MM.1S (cell line): ENCODE measurements at regions not wholly inside any gene's neighbourhood (a gene's known extent, or its start where the extent isn't known, plus 50 kb on each side); places are given as distances from the start of the nearest gene placed in this dataset.

ENCODE experiments used
- CTCF ChIP-seq: fragments of 300-600 bp; sonication (generic); IDR thresholded peaks from 2 replicates; pipeline ENCODE4 v1.5.1; 2016; ENCODE audit warnings: antibody characterized with exemption, low read length, mixed read lengths
- EZH2 ChIP-seq: fragments of 300-600 bp; sonication (generic); optimal IDR thresholded peaks from 2 replicates; pipeline ENCODE3; 2017; ENCODE audit warnings: low read depth, mild to moderate bottlenecking, antibody characterized with exemption, low read length, mixed read lengths
- EZH2phosphoT487 ChIP-seq: fragments of 300-600 bp; sonication (generic); IDR thresholded peaks from 2 replicates; pipeline ENCODE4 v1.6.1; 2018; ENCODE audit warnings: antibody characterized with exemption, low read length

DNA sequence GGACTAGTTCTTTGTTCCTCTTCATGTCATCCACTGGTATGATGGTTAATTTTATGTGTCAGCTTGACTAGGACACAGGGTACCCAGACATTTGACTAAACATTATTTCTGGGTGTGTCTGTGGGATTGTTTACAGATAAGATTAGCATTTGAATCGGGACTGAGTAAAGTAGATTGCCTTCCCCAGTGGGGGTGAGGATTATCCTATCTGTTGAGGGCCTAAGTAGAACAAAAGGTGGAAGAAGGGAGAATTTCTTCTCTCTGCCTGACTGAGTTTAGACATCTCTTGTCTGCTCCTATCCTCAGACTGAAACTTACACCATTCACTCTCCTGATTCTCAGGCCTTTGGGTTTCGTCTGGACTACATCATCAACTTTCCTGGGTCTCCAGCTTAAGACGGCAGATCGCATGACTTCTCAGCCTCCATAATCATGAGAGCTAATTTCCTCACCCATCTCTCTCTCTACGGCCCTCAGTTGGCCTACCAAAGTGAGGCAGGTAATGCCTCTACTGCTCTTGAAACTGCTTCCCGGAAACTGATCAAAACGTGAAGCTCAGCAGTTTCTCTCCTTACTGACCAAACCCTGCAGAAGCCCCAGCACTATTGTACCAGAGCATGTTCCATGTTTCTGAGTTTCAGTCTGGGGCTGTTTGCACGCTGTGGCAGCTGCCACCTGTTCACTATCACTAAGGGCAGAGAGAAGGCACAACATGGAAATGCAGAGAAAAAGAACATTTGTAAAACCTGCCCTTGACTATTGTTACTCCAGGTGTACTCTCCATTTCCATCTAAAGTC, 95.4 kb downstream of the NXPE2 start:
- TF ChIP-seq CTCF = no peak
- TF ChIP-seq EZH2phosphoT487 = no peak
- TF ChIP-seq EZH2 = no peak
